ENCODE measurements at regions not wholly inside any gene's neighbourhood (a gene's known extent, or its start where the extent isn't known, plus 50 kb on each side); places are given as distances from the start of the nearest gene placed in this dataset.

DNA sequence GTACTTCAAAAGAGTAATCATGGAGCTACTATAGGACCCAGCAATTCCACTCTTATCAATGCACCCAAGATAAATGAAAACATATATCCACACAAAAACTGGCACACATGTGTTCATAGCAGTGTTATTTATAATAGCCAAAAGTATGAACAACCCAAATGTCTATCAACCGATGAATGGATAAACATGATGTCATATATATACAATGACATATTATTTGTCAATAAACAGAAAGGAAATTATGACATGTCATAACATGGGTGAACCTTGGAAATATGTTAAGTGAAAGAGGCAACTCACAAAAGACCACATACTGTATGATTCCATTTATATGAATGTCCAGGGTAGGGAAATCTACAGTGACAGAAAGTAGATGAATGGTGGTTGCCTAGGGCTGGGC lies 347.1 kb upstream of the DDHD1 start:
- H3K56ac ChIP-seq (ENCODE audit: insufficient read length, low read depth, low read length), result no peak overlapping the region
- WGBS (ENCODE audit: extremely low coverage, insufficient read length, low lambda C conversion rate), result no CpG with 5 or more reads among the region's 1 CpG

More for the DNA sequence above, 347.1 kb upstream of the DDHD1 start:
- H3K4ac ChIP-seq (ENCODE audit: low read depth, low read length), result no peak overlapping the region
- no peak for DNase-seq
- no peaks in the 10 kb centered on the region for H3K27me3 ChIP-seq (ENCODE audit: insufficient read depth, low read length)
- TF ChIP-seq, protein P1, sequence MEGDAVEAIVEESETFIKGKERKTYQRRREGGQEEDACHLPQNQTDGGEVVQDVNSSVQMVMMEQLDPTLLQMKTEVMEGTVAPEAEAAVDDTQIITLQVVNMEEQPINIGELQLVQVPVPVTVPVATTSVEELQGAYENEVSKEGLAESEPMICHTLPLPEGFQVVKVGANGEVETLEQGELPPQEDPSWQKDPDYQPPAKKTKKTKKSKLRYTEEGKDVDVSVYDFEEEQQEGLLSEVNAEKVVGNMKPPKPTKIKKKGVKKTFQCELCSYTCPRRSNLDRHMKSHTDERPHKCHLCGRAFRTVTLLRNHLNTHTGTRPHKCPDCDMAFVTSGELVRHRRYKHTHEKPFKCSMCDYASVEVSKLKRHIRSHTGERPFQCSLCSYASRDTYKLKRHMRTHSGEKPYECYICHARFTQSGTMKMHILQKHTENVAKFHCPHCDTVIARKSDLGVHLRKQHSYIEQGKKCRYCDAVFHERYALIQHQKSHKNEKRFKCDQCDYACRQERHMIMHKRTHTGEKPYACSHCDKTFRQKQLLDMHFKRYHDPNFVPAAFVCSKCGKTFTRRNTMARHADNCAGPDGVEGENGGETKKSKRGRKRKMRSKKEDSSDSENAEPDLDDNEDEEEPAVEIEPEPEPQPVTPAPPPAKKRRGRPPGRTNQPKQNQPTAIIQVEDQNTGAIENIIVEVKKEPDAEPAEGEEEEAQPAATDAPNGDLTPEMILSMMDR (conservative IDR thresholded peaks at IDR 0.05), result no peak
- H3K79me1 ChIP-seq (ENCODE audit: insufficient read depth, low read depth, low read length, poor library complexity, severe bottlenecking), result no peaks in the 10 kb centered on the region
- H4K8ac ChIP-seq (replicated peaks; ENCODE audit: insufficient read length, low read depth, low read length), result no peak overlapping the region
- no peak overlapping the region for H3T11ph ChIP-seq (ENCODE audit: low read length)
- no peaks in the 10 kb centered on the region for H3K23me2 ChIP-seq (ENCODE audit: insufficient read length, low read depth, low read length, poor library complexity, severe bottlenecking)
- no peak overlapping the region for H2BK20ac ChIP-seq (ENCODE audit: low read depth, low read length, poor library complexity, severe bottlenecking)
- no peaks in the 10 kb centered on the region for H3K79me2 ChIP-seq (ENCODE audit: insufficient read depth, low read length)
- H3K27me3 Mint-ChIP-seq (ENCODE audit: low read depth), result no peaks in the 10 kb centered on the region
- peaks cover 14 to 17% of the 10 kb centered on the region in 2 experiments; a peak in 4 of 5 replicates for H3K9me3 Mint-ChIP-seq
- no peaks in the 10 kb centered on the region for H3K9me3 ChIP-seq (ENCODE audit: control insufficient read depth, low read depth, low read length)
- H2BK15ac ChIP-seq (ENCODE audit: low read depth, low read length), result no peak overlapping the region
- no peak overlapping the region for H2BK12ac ChIP-seq (ENCODE audit: insufficient read length, low read depth, low read length)
- no peak overlapping the region for H2BK120ac ChIP-seq (ENCODE audit: low read depth, low read length, poor library complexity, severe bottlenecking)
- H4K5ac ChIP-seq (ENCODE audit: insufficient read length, low read depth, low read length), result no peak overlapping the region
- no peak overlapping the region for H3K23ac ChIP-seq (ENCODE audit: insufficient read length, low read depth, low read length)
- no peak overlapping the region for H3K4me3 Mint-ChIP-seq
- H3K14ac ChIP-seq (ENCODE audit: insufficient read depth, low read length), result no peak overlapping the region
- H3K4me1 ChIP-seq (ENCODE audit: insufficient read depth, low read length), result no peaks in the 10 kb centered on the region
- no peaks in the 10 kb centered on the region for H4K20me1 ChIP-seq (ENCODE audit: control insufficient read depth, insufficient read depth, insufficient read length)
- peaks cover 0 to 18% (median 0%) of the 10 kb centered on the region in 3 experiments; a peak in 3 of 7 replicates for H3K36me3 Mint-ChIP-seq (ENCODE audit: insufficient read depth in 1 of 3, low read depth in 3 of 3)
- H3K27ac Mint-ChIP-seq, result no peak overlapping the region
- no peak overlapping the region for H4K91ac ChIP-seq (ENCODE audit: insufficient read length, low read depth, low read length)
- H2AK5ac ChIP-seq (ENCODE audit: insufficient read length, low read length), result no peak overlapping the region
- H3K4me1 Mint-ChIP-seq, result no peaks in the 10 kb centered on the region
- no peak overlapping the region for H3K4me2 ChIP-seq (ENCODE audit: insufficient read depth, insufficient read length, low read length)
- H3K9ac ChIP-seq (ENCODE audit: extremely low read depth, insufficient read length, low read length), result no peak overlapping the region
- no peak overlapping the region for H3K27ac ChIP-seq (ENCODE audit: insufficient read length, low read depth, low read length)
- H2BK5ac ChIP-seq (ENCODE audit: insufficient read length, low read length), result no peak overlapping the region
- H3K18ac ChIP-seq (ENCODE audit: insufficient read length, low read depth, low read length), result no peak overlapping the region
- H2AFZ ChIP-seq (ENCODE audit: low read length), result no peak overlapping the region
